ENCODE measurements at regions not wholly inside any gene's neighbourhood (a gene's known extent, or its start where the extent isn't known, plus 50 kb on each side); places are given as distances from the start of the nearest gene placed in this dataset.

- TF ChIP-seq EZH2phosphoT487 (IDR thresholded peaks at IDR 0.05; ENCODE audit: borderline replicate concordance, low read depth, low read length), result no peak
- TF ChIP-seq, protein P1, sequence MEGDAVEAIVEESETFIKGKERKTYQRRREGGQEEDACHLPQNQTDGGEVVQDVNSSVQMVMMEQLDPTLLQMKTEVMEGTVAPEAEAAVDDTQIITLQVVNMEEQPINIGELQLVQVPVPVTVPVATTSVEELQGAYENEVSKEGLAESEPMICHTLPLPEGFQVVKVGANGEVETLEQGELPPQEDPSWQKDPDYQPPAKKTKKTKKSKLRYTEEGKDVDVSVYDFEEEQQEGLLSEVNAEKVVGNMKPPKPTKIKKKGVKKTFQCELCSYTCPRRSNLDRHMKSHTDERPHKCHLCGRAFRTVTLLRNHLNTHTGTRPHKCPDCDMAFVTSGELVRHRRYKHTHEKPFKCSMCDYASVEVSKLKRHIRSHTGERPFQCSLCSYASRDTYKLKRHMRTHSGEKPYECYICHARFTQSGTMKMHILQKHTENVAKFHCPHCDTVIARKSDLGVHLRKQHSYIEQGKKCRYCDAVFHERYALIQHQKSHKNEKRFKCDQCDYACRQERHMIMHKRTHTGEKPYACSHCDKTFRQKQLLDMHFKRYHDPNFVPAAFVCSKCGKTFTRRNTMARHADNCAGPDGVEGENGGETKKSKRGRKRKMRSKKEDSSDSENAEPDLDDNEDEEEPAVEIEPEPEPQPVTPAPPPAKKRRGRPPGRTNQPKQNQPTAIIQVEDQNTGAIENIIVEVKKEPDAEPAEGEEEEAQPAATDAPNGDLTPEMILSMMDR (conservative IDR thresholded peaks at IDR 0.05; ENCODE audit: low read length), result no peak
Measured at GRCh38 chr18:65288908-65289307, 461.9 kb upstream of the CDH7 start.
